ENCODE measurements at regions not wholly inside any gene's neighbourhood (a gene's known extent, or its start where the extent isn't known, plus 50 kb on each side); places are given as distances from the start of the nearest gene placed in this dataset.
A peak's percentile ranks its signal among the peaks of the same experiment; 100 is the strongest.

DNA sequence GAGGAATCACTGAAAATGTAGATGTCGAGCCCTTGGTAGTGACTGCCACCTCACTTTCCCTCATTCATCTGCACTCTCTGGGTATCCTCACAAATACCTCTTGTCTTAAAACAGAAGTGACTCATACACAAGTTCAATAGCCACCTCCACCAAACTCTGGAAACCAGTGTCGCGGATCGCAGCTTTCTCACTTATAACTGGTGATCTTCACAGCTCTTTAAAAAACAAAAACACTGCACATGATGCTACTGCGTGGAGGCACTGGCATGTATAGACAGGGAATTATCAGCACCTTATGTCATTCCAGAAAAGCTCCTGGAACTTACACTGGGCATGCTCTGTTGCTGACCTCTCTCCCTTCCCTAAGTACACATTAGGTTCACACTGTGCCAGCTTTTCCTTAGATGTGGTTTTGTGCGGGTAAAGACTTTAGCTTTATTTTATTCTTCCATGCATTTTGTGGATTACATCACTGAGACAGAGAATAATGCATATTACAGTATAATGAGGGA, 425.5 kb upstream of the CADM1 start:
- Histone ChIP-seq H3K36me3 (ENCODE audit: control insufficient read depth, insufficient read depth, low read length) (no peaks in the 10 kb centered on the region), H3K4me3 (ENCODE audit: low read depth, low read length) (no peak overlapping the region), H3K27me3 (ENCODE audit: control insufficient read depth, insufficient read depth, low read length) (no peaks in the 10 kb centered on the region), H3K9me3 (ENCODE audit: control insufficient read depth, insufficient read depth, low read length) (no peaks in the 10 kb centered on the region), H3K4me1 (ENCODE audit: control insufficient read depth, insufficient read depth, low read length) (peaks cover 12% of the 10 kb centered on the region), H3K27ac (ENCODE audit: low read depth, low read length) (no peak overlapping the region)
- peak in 1 of 6 donors; percentile 17 for DNase-seq (ENCODE audit: low read depth in 4 of 6, low spot score in 6 of 6)
- WGBS (ENCODE audit: insufficient coverage) = 90% methylated on average over 5 of the region's 6 CpGs

DNA sequence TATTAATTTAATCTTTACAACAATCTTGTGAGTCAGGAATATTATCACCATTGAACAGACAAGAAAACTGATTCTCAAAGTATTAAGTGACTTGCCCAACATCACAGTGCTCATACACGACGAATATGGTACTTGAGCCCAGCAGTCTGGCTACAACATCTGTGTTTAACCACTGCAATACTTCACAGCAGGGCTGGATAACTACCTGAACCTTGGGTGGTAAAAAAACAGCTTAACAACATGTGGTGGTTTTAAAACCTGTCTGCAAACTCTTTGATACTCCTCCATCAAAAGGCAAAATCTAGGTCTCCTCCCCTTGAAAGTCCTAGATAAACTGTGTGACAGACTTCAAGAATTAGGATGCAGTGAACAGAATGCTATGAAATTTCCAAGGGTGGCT, 424.6 kb upstream of the CADM1 start:
- H3K36me3 ChIP-seq (ENCODE audit: control insufficient read depth, insufficient read depth, low read length) = no peaks in the 10 kb centered on the region
- peaks cover 12% of the 10 kb centered on the region for H3K4me1 ChIP-seq (ENCODE audit: control insufficient read depth, insufficient read depth, low read length)
- 83% methylated on average over 1 of the region's 2 CpGs for WGBS (ENCODE audit: insufficient coverage)
- H3K27ac ChIP-seq (ENCODE audit: low read depth, low read length) = no peak overlapping the region
- no peak for DNase-seq (ENCODE audit: low read depth in 4 of 6, low spot score in 6 of 6)
- H3K4me3 ChIP-seq (ENCODE audit: low read depth, low read length) = no peak overlapping the region
- H3K27me3 ChIP-seq (ENCODE audit: control insufficient read depth, insufficient read depth, low read length) = no peaks in the 10 kb centered on the region
- no peaks in the 10 kb centered on the region for H3K9me3 ChIP-seq (ENCODE audit: control insufficient read depth, insufficient read depth, low read length)

DNA sequence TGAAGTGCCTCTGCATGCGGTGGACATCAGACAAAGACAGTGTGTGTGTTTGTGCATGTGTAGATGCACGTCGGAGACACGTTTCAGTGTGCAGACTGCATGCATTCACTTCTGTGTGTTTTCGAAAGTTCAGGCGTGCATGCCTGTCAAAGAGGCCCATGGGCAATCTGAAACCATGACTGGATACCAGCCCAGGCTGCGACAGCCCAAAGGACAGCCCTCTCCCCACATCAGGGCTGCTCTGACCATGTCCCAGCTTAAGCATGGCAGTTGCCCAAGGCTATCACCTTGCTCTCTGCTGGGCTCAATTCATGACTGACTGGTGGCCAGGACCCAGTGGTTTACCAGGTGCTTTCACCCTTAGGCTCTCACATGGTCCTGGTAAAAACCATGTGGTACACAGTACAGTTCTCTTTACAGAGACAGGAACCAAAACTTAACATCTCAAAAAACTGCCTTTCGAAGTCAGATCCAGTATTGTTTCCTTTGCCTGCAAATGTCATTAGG, 423.7 kb upstream of the CADM1 start:
- no peak overlapping the region for H3K27ac ChIP-seq (ENCODE audit: low read depth, low read length)
- H3K27me3 ChIP-seq (ENCODE audit: control insufficient read depth, insufficient read depth, low read length) = no peaks in the 10 kb centered on the region
- H3K9me3 ChIP-seq (ENCODE audit: control insufficient read depth, insufficient read depth, low read length) = no peaks in the 10 kb centered on the region
- peaks cover 12% of the 10 kb centered on the region for H3K4me1 ChIP-seq (ENCODE audit: control insufficient read depth, insufficient read depth, low read length)
- no peak for DNase-seq (ENCODE audit: low read depth in 4 of 6, low spot score in 6 of 6)
- no peak overlapping the region for H3K4me3 ChIP-seq (ENCODE audit: low read depth, low read length)
- H3K36me3 ChIP-seq (ENCODE audit: control insufficient read depth, insufficient read depth, low read length) = no peaks in the 10 kb centered on the region
- 95% methylated on average over 7 of the region's 8 CpGs for WGBS (ENCODE audit: insufficient coverage)

DNA sequence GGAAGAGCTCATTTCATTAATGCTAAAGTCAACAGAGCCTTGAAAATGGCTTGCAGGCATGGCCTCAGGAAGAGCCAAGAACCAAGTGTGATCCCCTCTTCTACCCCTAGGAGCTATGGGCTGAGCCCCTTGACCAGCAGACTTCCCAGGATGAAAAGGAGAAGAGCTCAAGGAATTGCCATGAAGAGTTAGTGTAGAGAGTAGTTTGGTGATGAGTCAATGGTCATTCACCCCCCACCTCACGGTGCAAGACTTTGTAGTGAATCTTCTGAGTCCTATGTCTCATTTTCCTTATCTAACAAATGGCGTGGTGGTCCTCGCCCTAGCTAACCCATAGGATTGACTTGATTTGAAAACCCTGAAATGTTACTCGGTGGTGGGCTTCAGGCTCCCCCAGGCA, 422.4 kb upstream of the CADM1 start:
- WGBS (ENCODE audit: insufficient coverage) = 97% methylated on average over 3 of the region's 4 CpGs
- Histone ChIP-seq H3K27me3 (ENCODE audit: control insufficient read depth, insufficient read depth, low read length) (peaks cover 2% of the 10 kb centered on the region), H3K36me3 (ENCODE audit: control insufficient read depth, insufficient read depth, low read length) (no peaks in the 10 kb centered on the region)

DNA sequence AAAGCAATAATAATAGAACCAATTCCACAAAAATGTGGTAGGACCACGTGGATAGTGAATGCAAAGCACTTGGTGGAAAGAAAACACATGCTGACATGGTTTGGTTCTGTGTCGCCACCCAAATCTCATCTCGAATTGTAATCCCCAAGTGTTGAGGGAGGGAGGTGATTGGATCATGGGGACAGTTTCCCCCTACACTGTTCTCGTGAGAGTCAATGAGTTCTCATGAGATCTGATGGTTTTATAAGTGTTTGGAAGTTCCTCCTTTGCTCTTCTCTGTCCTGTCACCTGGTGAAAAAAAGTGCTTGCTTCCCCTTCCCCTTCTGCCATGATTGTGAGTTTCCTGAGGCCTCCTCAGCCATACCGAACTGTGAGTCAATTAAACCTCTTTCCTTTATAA, 421.9 kb upstream of the CADM1 start:
- peaks cover 10% of the 10 kb centered on the region for H3K4me1 ChIP-seq (ENCODE audit: control insufficient read depth, insufficient read depth, low read length)

More for the DNA sequence above, 422.4 kb upstream of the CADM1 start:
- Histone ChIP-seq H3K4me1 (ENCODE audit: control insufficient read depth, insufficient read depth, low read length) (peaks cover 12% of the 10 kb centered on the region), H3K4me3 (ENCODE audit: low read depth, low read length) (no peak overlapping the region), H3K27ac (ENCODE audit: low read depth, low read length) (no peak overlapping the region), H3K9me3 (ENCODE audit: control insufficient read depth, insufficient read depth, low read length) (no peaks in the 10 kb centered on the region)
- DNase-seq (ENCODE audit: low read depth in 4 of 6, low spot score in 6 of 6) = no peak

DNA sequence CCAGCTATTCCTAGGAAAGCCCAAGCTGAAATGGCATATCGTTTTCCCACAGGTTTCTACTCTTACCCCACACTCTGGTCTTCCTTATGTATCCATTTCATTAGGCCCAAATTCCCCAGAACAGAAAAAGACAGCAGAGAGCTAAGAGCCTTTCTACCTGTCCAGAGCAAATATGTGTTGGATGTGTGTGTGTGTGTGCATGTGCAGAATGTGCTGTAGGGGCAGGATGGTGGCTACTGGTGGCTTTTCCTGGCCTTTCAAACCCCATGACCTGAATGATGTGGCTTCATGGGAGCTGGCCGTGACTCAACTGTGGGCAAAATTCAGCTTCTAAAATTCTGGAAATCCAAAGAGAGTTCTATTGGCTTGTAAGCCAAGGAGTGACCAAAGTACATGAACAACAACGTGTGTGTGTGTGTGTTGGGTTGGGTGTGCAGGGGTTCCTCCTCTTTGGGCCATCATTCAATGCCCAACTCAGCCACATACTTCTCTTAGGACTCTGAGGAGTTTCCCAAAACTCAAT, 421.4 kb upstream of the CADM1 start:
- WGBS (ENCODE audit: insufficient coverage) = 90% methylated on average over 2 of the region's 3 CpGs
- no peak for DNase-seq (ENCODE audit: low read depth in 4 of 6, low spot score in 6 of 6)
- Histone ChIP-seq H3K27ac (ENCODE audit: low read depth, low read length) (no peak overlapping the region), H3K4me3 (ENCODE audit: low read depth, low read length) (no peak overlapping the region), H3K4me1 (ENCODE audit: control insufficient read depth, insufficient read depth, low read length) (peaks cover 6% of the 10 kb centered on the region), H3K9me3 (ENCODE audit: control insufficient read depth, insufficient read depth, low read length) (no peaks in the 10 kb centered on the region), H3K27me3 (ENCODE audit: control insufficient read depth, insufficient read depth, low read length) (peaks cover 4% of the 10 kb centered on the region), H3K36me3 (ENCODE audit: control insufficient read depth, insufficient read depth, low read length) (no peaks in the 10 kb centered on the region)

More for the DNA sequence above, 421.9 kb upstream of the CADM1 start:
- WGBS (ENCODE audit: insufficient coverage) = 100% methylated on average over 2 of the region's 5 CpGs
- H3K4me3 ChIP-seq (ENCODE audit: low read depth, low read length) = no peak overlapping the region
- no peak for DNase-seq (ENCODE audit: low read depth in 4 of 6, low spot score in 6 of 6)
- no peak overlapping the region for H3K27ac ChIP-seq (ENCODE audit: low read depth, low read length)
- no peaks in the 10 kb centered on the region for H3K36me3 ChIP-seq (ENCODE audit: control insufficient read depth, insufficient read depth, low read length)
- peaks cover 2% of the 10 kb centered on the region for H3K27me3 ChIP-seq (ENCODE audit: control insufficient read depth, insufficient read depth, low read length)
- H3K9me3 ChIP-seq (ENCODE audit: control insufficient read depth, insufficient read depth, low read length) = no peaks in the 10 kb centered on the region

DNA sequence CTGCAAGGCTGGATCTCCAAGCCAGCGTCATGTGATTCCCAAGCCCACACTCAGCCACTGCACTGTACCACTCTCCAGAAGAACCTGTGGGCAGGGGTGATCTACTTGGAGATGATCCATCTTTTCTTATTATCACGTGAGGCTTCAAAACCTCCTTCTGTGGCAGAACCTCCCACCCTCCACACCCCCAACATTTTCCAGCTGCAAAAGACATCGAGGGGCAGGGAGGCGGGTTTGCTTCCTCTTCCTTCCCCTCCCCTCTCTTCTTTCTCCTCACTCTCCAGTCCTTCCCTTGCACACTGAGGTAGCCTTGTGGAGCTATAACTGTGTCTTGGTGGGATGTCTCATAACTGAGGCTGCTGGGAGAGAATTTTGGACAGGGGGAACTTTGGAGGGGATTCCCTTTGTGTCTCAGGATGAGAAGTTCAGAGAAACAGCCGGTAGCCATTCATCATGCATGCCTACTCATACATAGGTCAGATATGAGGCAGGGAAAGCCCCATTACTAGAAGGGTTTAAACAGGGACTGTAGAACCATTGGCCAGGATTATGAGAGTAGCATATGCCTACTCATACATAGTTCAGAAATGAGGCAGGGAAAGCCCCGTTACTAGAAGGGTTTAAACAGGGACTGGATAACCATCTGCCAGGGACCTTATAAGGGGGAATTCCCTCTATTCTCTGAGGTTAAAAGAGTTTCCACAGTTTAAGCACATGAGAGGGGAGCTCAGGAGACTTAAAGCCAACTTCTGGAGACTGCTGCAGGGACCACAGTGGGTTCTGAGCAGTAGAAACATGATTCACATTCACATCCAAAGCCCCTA, 420.7 kb upstream of the CADM1 start:
- H3K4me3 ChIP-seq (ENCODE audit: low read depth, low read length) = no peak overlapping the region
- no peaks in the 10 kb centered on the region for H3K9me3 ChIP-seq (ENCODE audit: control insufficient read depth, insufficient read depth, low read length)
- 70% methylated on average over 2 of the region's 6 CpGs for WGBS (ENCODE audit: insufficient coverage)
- DNase-seq (ENCODE audit: low read depth in 4 of 6, low spot score in 6 of 6) = no peak
- H3K36me3 ChIP-seq (ENCODE audit: control insufficient read depth, insufficient read depth, low read length) = no peaks in the 10 kb centered on the region
- H3K4me1 ChIP-seq (ENCODE audit: control insufficient read depth, insufficient read depth, low read length) = no peaks in the 10 kb centered on the region
- H3K27me3 ChIP-seq (ENCODE audit: control insufficient read depth, insufficient read depth, low read length) = peaks cover 6% of the 10 kb centered on the region
- no peak overlapping the region for H3K27ac ChIP-seq (ENCODE audit: low read depth, low read length)

DNA sequence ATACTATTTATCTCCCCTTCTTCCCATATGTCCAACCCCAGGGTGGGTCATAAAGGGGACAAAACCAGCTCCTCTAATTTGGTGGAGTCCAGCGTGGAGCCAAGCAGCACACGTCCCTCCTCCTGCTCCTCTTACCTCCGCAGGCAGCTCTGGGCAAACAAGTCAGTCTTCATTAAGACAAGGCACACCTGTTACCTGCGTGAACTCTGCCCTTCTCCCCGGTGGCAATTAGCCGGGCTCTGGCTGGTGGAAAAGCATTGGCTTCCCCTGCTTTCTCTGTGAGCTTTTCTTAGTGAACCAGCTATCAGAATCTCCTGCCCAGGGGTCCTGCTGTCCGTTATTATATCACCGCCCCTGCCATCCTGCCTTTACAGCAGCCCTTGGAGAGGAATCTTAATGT, 418.7 kb upstream of the CADM1 start:
- Histone ChIP-seq H3K9me3 (ENCODE audit: control insufficient read depth, insufficient read depth, low read length) (no peaks in the 10 kb centered on the region), H3K27ac (ENCODE audit: low read depth, low read length) (no peak overlapping the region), H3K36me3 (ENCODE audit: control insufficient read depth, insufficient read depth, low read length) (no peaks in the 10 kb centered on the region), H3K27me3 (ENCODE audit: control insufficient read depth, insufficient read depth, low read length) (peaks cover 8% of the 10 kb centered on the region), H3K4me1 (ENCODE audit: control insufficient read depth, insufficient read depth, low read length) (no peaks in the 10 kb centered on the region), H3K4me3 (ENCODE audit: low read depth, low read length) (no peak overlapping the region)
- WGBS (ENCODE audit: insufficient coverage) = 68% methylated on average over 7 of the region's 8 CpGs
- DNase-seq (ENCODE audit: low read depth in 4 of 6, low spot score in 6 of 6) = no peak

DNA sequence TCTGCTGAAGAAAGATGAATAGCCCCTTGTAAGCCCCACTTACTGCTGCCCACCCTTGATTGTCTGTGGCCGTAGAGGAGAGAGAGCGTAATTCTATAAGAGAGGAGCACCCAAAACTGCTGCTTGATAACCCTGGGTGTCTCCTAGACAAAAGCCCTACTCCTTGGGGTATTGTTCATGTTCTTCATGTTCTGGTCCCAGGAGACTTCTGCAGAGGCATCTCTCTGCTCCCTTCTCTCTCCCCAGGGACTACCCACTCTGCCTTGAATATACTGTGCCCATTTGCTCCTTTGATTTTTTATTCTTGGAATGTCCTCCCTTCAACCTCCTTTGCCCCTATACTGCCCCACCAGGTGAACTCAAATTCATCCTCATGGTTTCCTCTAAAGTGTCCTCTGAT, 417.8 kb upstream of the CADM1 start:
- H3K9me3 ChIP-seq (ENCODE audit: control insufficient read depth, insufficient read depth, low read length) = no peaks in the 10 kb centered on the region
- H3K27ac ChIP-seq (ENCODE audit: low read depth, low read length) = no peak overlapping the region
- H3K36me3 ChIP-seq (ENCODE audit: control insufficient read depth, insufficient read depth, low read length) = no peaks in the 10 kb centered on the region

DNA sequence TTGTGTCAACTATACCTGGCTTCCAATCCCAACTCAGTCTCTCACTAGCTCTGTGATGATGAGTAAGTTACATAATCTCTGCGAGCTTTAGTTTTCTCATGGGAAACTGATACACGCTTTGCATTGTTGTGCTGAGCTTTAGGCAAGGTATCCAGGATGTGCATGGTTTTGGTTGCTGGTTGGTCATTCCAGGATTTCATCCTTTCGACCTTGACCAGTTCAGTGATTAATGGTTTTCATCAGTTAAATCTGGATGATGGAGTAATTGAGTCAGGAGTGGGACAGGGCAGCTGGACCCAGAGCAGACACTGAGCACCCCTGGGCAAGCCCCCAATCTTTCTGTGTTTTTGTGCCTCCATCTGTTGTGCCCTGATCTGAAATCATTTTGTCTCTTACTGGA, 417.3 kb upstream of the CADM1 start:
- Histone ChIP-seq H3K4me1 (ENCODE audit: control insufficient read depth, insufficient read depth, low read length) (no peaks in the 10 kb centered on the region), H3K27me3 (ENCODE audit: control insufficient read depth, insufficient read depth, low read length) (peaks cover 8% of the 10 kb centered on the region), H3K9me3 (ENCODE audit: control insufficient read depth, insufficient read depth, low read length) (no peaks in the 10 kb centered on the region), H3K36me3 (ENCODE audit: control insufficient read depth, insufficient read depth, low read length) (no peaks in the 10 kb centered on the region), H3K4me3 (ENCODE audit: low read depth, low read length) (no peak overlapping the region), H3K27ac (ENCODE audit: low read depth, low read length) (no peak overlapping the region)
- DNase-seq (ENCODE audit: low read depth in 4 of 6, low spot score in 6 of 6) = no peak
- WGBS (ENCODE audit: insufficient coverage) = 91% methylated on average over 2 of the region's 3 CpGs

More for the DNA sequence above, 417.8 kb upstream of the CADM1 start:
- no peak for DNase-seq (ENCODE audit: low read depth in 4 of 6, low spot score in 6 of 6)
- Histone ChIP-seq H3K4me3 (ENCODE audit: low read depth, low read length) (no peak overlapping the region), H3K4me1 (ENCODE audit: control insufficient read depth, insufficient read depth, low read length) (no peaks in the 10 kb centered on the region), H3K27me3 (ENCODE audit: control insufficient read depth, insufficient read depth, low read length) (peaks cover 8% of the 10 kb centered on the region)
- WGBS (ENCODE audit: insufficient coverage) = no CpG with 5 or more reads among the region's 2 CpGs
